ENCODE measurements at regions not wholly inside any gene's neighbourhood (a gene's known extent, or its start where the extent isn't known, plus 50 kb on each side); places are given as distances from the start of the nearest gene placed in this dataset.
"Not testable (repeated sequence)": the region's sequence is repeated elsewhere in the genome, so short reads cannot be mapped to it uniquely, and the experiment has no call there.

DNA sequence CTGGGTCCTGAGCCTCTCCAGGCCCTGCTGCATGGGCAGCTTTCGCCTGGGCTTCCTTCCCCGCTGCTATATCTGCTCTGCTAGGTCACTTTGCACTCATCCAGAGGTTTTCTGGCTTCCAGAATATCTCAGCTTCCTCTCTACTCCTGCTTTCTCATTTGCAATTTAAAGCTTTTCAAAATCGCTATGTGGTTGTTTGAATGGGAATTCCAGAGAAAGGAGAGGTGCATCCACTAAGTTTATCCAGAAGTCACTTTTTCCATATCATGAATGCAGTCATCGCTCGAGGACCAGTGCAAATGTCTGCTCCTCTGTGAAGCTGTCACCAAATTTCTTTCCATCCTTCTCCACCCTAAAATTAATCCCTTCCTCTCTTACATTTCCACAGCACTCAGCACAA, 61.2 kb downstream of the SOD2 start:
- WGBS (ENCODE audit: insufficient coverage): 100% methylated on average over 4 of the region's 5 CpGs
- no peaks in the 10 kb centered on the region for H4K20me1 ChIP-seq (ENCODE audit: insufficient read depth, low read length)
- DNase-seq: no peak
- Mint-ChIP-seq H3K4me1 (peaks cover 4% of the 10 kb centered on the region), H3K27me3 (ENCODE audit: low read depth in 3 of 3) (no peaks in the 10 kb centered on the region), H3K9me3 (peaks cover 0 to 1% (median 0%) of the 10 kb centered on the region in 7 donors), H3K36me3 (no peaks in the 10 kb centered on the region), H3K4me3 (no peak overlapping the region), H3K27ac (no peak overlapping the region)
- no peak overlapping the region for H3K9ac ChIP-seq (ENCODE audit: insufficient read depth, low read length, poor library complexity, severe bottlenecking)
- H3K4me3 ChIP-seq (replicated peaks in 1 of 3; ENCODE audit: low read depth in 2 of 3, low read length in 3 of 3): no peak overlapping the region
- H3K9me3 ChIP-seq (replicated peaks in 1 of 2; ENCODE audit: control insufficient read depth in 1 of 2, insufficient read depth in 1 of 2, low read length in 2 of 2): no peaks in the 10 kb centered on the region
- TF ChIP-seq, protein P1, sequence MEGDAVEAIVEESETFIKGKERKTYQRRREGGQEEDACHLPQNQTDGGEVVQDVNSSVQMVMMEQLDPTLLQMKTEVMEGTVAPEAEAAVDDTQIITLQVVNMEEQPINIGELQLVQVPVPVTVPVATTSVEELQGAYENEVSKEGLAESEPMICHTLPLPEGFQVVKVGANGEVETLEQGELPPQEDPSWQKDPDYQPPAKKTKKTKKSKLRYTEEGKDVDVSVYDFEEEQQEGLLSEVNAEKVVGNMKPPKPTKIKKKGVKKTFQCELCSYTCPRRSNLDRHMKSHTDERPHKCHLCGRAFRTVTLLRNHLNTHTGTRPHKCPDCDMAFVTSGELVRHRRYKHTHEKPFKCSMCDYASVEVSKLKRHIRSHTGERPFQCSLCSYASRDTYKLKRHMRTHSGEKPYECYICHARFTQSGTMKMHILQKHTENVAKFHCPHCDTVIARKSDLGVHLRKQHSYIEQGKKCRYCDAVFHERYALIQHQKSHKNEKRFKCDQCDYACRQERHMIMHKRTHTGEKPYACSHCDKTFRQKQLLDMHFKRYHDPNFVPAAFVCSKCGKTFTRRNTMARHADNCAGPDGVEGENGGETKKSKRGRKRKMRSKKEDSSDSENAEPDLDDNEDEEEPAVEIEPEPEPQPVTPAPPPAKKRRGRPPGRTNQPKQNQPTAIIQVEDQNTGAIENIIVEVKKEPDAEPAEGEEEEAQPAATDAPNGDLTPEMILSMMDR (IDR thresholded peaks at IDR 0.05): no peak
- H3K79me2 ChIP-seq (ENCODE audit: insufficient read depth, low read length): no peaks in the 10 kb centered on the region
- no peak overlapping the region for H3K4me2 ChIP-seq (replicated peaks; ENCODE audit: extremely low read depth, low read length, poor library complexity, severe bottlenecking)
- intact Hi-C loops (cut with micrococcal nuclease): no loop called here
- H2AFZ ChIP-seq (ENCODE audit: insufficient read depth, low read depth, low read length, poor library complexity, severe bottlenecking): no peak overlapping the region
- H3K36me3 ChIP-seq (replicated peaks in 1 of 2; ENCODE audit: control insufficient read depth in 1 of 2, insufficient read depth in 2 of 2, low read length in 2 of 2): no peaks in the 10 kb centered on the region
- no peaks in the 10 kb centered on the region for H3K27me3 ChIP-seq (ENCODE audit: control insufficient read depth in 2 of 2, insufficient read depth in 2 of 2, low read length in 2 of 2)
- no peak overlapping the region for H3K27ac ChIP-seq (ENCODE audit: low read depth in 1 of 2, low read length in 2 of 2)
- H3K4me1 ChIP-seq (ENCODE audit: control insufficient read depth in 1 of 2, insufficient read depth in 2 of 2, low read length in 2 of 2): no peaks in the 10 kb centered on the region

DNA sequence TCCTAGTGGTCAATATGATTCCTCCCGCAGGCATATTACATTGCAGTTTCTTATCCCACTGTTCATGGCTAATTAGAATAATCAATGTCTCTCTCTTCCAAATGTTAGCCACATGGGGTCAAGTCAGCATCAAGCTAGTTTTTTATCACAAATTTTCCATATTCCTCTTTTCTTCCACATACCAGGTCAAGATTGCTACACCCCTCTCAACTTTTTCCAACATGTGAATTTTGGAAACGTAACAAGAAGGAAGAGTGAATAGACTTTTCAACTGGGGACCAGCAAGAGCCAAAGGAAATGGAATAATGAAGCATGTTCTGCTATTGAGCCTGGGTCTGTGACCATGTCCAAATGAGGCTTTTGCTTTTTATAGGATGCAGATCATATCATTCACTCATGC, 65.1 kb downstream of the SOD2 start:
- Mint-ChIP-seq H3K4me1 (no peaks in the 10 kb centered on the region), H3K36me3 (no peaks in the 10 kb centered on the region), H3K27me3 (ENCODE audit: low read depth in 3 of 3) (no peaks in the 10 kb centered on the region), H3K27ac (no peak overlapping the region), H3K9me3 (peaks cover 0 to 2% (median 0%) of the 10 kb centered on the region in 7 donors), H3K4me3 (no peak overlapping the region)
- H2AFZ ChIP-seq (ENCODE audit: insufficient read depth, low read depth, low read length, poor library complexity, severe bottlenecking): no peak overlapping the region
- H3K79me2 ChIP-seq (ENCODE audit: insufficient read depth, low read length): no peaks in the 10 kb centered on the region
- H3K36me3 ChIP-seq (replicated peaks in 1 of 2; ENCODE audit: control insufficient read depth in 1 of 2, insufficient read depth in 2 of 2, low read length in 2 of 2): no peaks in the 10 kb centered on the region
- intact Hi-C loops (cut with micrococcal nuclease): no loop called here
- H3K27ac ChIP-seq (ENCODE audit: low read depth in 1 of 2, low read length in 2 of 2): no peak overlapping the region
- no peaks in the 10 kb centered on the region for H3K4me1 ChIP-seq (ENCODE audit: control insufficient read depth in 1 of 2, insufficient read depth in 2 of 2, low read length in 2 of 2)
- WGBS (ENCODE audit: insufficient coverage): no CpG with 5 or more reads among the region's 2 CpGs
- TF ChIP-seq, protein P1 (IDR thresholded peaks at IDR 0.05): no peak
- H4K20me1 ChIP-seq (ENCODE audit: insufficient read depth, low read length): no peaks in the 10 kb centered on the region
- H3K4me2 ChIP-seq (replicated peaks; ENCODE audit: extremely low read depth, low read length, poor library complexity, severe bottlenecking): no peak overlapping the region
- H3K27me3 ChIP-seq (ENCODE audit: control insufficient read depth in 2 of 2, insufficient read depth in 2 of 2, low read length in 2 of 2): no peaks in the 10 kb centered on the region
- no peaks in the 10 kb centered on the region for H3K9me3 ChIP-seq (replicated peaks in 1 of 2; ENCODE audit: control insufficient read depth in 1 of 2, insufficient read depth in 1 of 2, low read length in 2 of 2)
- H3K4me3 ChIP-seq (replicated peaks in 1 of 3; ENCODE audit: low read depth in 2 of 3, low read length in 3 of 3): no peak overlapping the region
- no peak overlapping the region for H3K9ac ChIP-seq (ENCODE audit: insufficient read depth, low read length, poor library complexity, severe bottlenecking)
- no peak for DNase-seq

DNA sequence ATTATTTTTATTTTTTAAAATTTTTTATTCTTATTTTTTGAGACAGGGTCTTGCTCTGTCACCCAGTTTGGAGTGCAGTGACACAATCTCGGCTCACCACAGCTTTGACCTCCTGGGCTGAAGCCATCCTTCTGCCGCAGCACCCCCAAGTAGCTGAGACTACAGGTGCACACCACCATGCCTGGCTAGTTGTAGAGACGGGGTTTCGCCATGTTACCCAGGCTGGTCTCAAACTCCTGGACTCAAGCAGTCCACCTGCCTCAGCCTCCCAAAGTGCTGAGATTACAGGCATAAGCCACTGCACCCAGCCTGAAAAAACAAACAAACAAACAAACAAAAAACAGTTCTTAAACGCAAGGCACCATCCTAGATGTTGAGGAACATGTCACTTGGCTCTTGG, 66.5 kb downstream of the SOD2 start:
- H3K36me3 ChIP-seq (replicated peaks in 1 of 2; ENCODE audit: control insufficient read depth in 1 of 2, insufficient read depth in 2 of 2, low read length in 2 of 2); H3K27me3 Mint-ChIP-seq (ENCODE audit: low read depth in 3 of 3); H3K4me2 ChIP-seq (replicated peaks; ENCODE audit: extremely low read depth, low read length, poor library complexity, severe bottlenecking); H4K20me1 ChIP-seq (ENCODE audit: insufficient read depth, low read length); H3K4me1 Mint-ChIP-seq; H3K79me2 ChIP-seq (ENCODE audit: insufficient read depth, low read length); H2AFZ ChIP-seq (ENCODE audit: insufficient read depth, low read depth, low read length, poor library complexity, severe bottlenecking); DNase-seq; H3K4me3 ChIP-seq (replicated peaks in 1 of 3; ENCODE audit: low read depth in 2 of 3, low read length in 3 of 3); H3K9me3 ChIP-seq (replicated peaks in 1 of 2; ENCODE audit: control insufficient read depth in 1 of 2, insufficient read depth in 1 of 2, low read length in 2 of 2); H3K27ac ChIP-seq (ENCODE audit: low read depth in 1 of 2, low read length in 2 of 2); H3K4me1 ChIP-seq (ENCODE audit: control insufficient read depth in 1 of 2, insufficient read depth in 2 of 2, low read length in 2 of 2); H3K9me3 Mint-ChIP-seq; H3K36me3 Mint-ChIP-seq; H3K27me3 ChIP-seq (ENCODE audit: control insufficient read depth in 2 of 2, insufficient read depth in 2 of 2, low read length in 2 of 2); H3K9ac ChIP-seq (ENCODE audit: insufficient read depth, low read length, poor library complexity, severe bottlenecking); H3K4me3 Mint-ChIP-seq; intact Hi-C loops (cut with micrococcal nuclease): not testable (repeated sequence)
- H3K27ac Mint-ChIP-seq: peak overlapping the region in 1 of 7 donors; percentile 17
- 95% methylated on average over 4 of the region's 5 CpGs for WGBS (ENCODE audit: insufficient coverage)

Data from CD14-positive monocyte (primary cell).